K562 (cell line): ENCODE measurements at regions not wholly inside any gene's neighbourhood (a gene's known extent, or its start where the extent isn't known, plus 50 kb on each side); places are given as distances from the start of the nearest gene placed in this dataset.

Experiments used
- ATAC-seq: fragments of 200-7000 bp; cut with Tn5 transposase; 3 replicates; pipeline ENCODE4 v1.9.1; 2020; ENCODE audit warnings: moderate library complexity
- BruUV-seq: library from RNA; stranded (reverse); fragments of 400-500 nt; replicated peaks from 2 replicates; lab custom pipeline; 2021; lab: Mats Ljungman, UMichigan
- CTCF ChIA-PET: fragments of 300-600 bp; formaldehyde crosslinking; extraction: SDS; loops from one replicate; lab custom pipeline; 2021; ENCODE audit warnings: low intra/inter-chr PET ratio; lab: Yijun Ruan, JAX
- POLR2A ChIA-PET: fragments of 300-600, 350-650 bp; sonication (Branson Sonifier 250); formaldehyde crosslinking; extraction: SDS; loops from one replicate; lab custom pipeline; 2021; ENCODE audit warnings: antibody characterized with exemption, inconsistent platforms; lab: Yijun Ruan, JAX
- DNase-seq, 4 experiments: peaks; one replicate each; pipeline versions ENCODE4 v3.0.0 to v3.0.0-alpha.2; 2011 to 2018; ENCODE audit warnings: low spot score in 3 of 4, mixed read lengths in 3 of 4; ENCODE audit errors: extremely low read depth in 1 of 4
- FAIRE-seq: peaks from 2 replicates; lab custom pipeline; 2011; peaks lifted over from hg19 to GRCh38; lab: Jason Lieb, UNC
- H2AFZ ChIP-seq: 2 replicates; pipeline ENCODE4 v1.6.0; 2011; ENCODE audit warnings: low read depth, low read length, control low read depth, inconsistent platforms
- H3K27ac ChIP-seq: fragments of 200-600 bp; 3 replicates; pipeline ENCODE4 v1.8.0; 2011; ENCODE audit warnings: low read depth, mild to moderate bottlenecking, control low read depth, inconsistent platforms, low read length, moderate library complexity, mixed read lengths; ENCODE audit errors: extremely low read depth
- H3K27me3 ChIP-seq, 2 experiments: fragments of 300-600 bp in 1 of 2; 2 replicates in 1 of 2; 3 replicates in 1 of 2; pipeline versions ENCODE4 v1.6.0 to v1.8.0; 2011; ENCODE audit warnings: inconsistent platforms in 2 of 2, low read length in 2 of 2, mild to moderate bottlenecking in 1 of 2, mixed read lengths in 1 of 2, moderate library complexity in 1 of 2; ENCODE audit not compliant: control insufficient read depth in 2 of 2, insufficient read depth in 2 of 2
- H3K36me3 ChIP-seq: fragments of 300-600 bp; 3 replicates; pipeline ENCODE4 v1.8.0; 2011; ENCODE audit warnings: mild to moderate bottlenecking, low read length, inconsistent platforms; ENCODE audit not compliant: control insufficient read depth, insufficient read depth
- H3K4me1 ChIP-seq, 2 experiments: fragments of 200-600 bp in 1 of 2; replicated peaks in 1 of 2; 2 replicates in 1 of 2; 3 replicates in 1 of 2; pipeline versions ENCODE4 v1.5.1 to v1.8.0; 2011; ENCODE audit warnings: inconsistent platforms in 2 of 2, low read length in 2 of 2, mild to moderate bottlenecking in 1 of 2, mixed read lengths in 1 of 2, moderate library complexity in 1 of 2; ENCODE audit not compliant: control insufficient read depth in 2 of 2, insufficient read depth in 2 of 2
- H3K4me2 ChIP-seq: 2 replicates; pipeline ENCODE4 v1.6.1; 2011; ENCODE audit warnings: low read length, control low read depth, inconsistent platforms, mixed read lengths; ENCODE audit not compliant: insufficient read depth
- H3K4me3 ChIP-seq: fragments of 200-600 bp; sonication (generic), shearing (Covaris generic); 2 replicates; pipeline ENCODE4 v1.5.1; 2016; ENCODE audit warnings: control low read depth, inconsistent platforms
- H3K79me2 ChIP-seq: fragments of 200-600 bp; 3 replicates; pipeline ENCODE4 v1.8.0; 2011; ENCODE audit warnings: low read length, inconsistent platforms; ENCODE audit not compliant: control insufficient read depth, insufficient read depth
- H3K9ac ChIP-seq, 2 experiments: 2 replicates each; pipeline versions ENCODE4 v1.6.0 to v1.6.1; 2011; ENCODE audit warnings: low read depth in 2 of 2, low read length in 2 of 2, control low read depth in 1 of 2, inconsistent platforms in 1 of 2, mild to moderate bottlenecking in 1 of 2, mixed read lengths in 1 of 2; ENCODE audit not compliant: insufficient read depth in 1 of 2
- H3K9me1 ChIP-seq: one replicate; pipeline ENCODE4 v1.6.0; 2011; ENCODE audit warnings: inconsistent platforms, mild to moderate bottlenecking, low read length, moderate library complexity; ENCODE audit not compliant: control insufficient read depth, insufficient read depth
- H3K9me3 ChIP-seq: replicated peaks from 2 replicates; pipeline ENCODE4 v1.5.1; 2011; ENCODE audit warnings: low read depth, low read length, inconsistent platforms; ENCODE audit not compliant: control insufficient read depth, insufficient read depth
- H4K20me1 ChIP-seq: replicated peaks from 2 replicates; pipeline ENCODE4 v1.6.1; 2011; ENCODE audit warnings: low read length, inconsistent platforms, mixed read lengths; ENCODE audit not compliant: control insufficient read depth, insufficient read depth
- ATF2 ChIP-seq: sonication (generic); formaldehyde crosslinking; IDR thresholded peaks from 2 replicates; pipeline ENCODE4 v1.8.1; 2022; ENCODE audit warnings: missing genetic modification reagents
- CTCF ChIP-seq, 3 experiments: IDR thresholded peaks in 2 of 3; conservative IDR thresholded peaks in 1 of 3; 2 replicates each; pipeline ENCODE4 v1.5.1; 2011 to 2012; ENCODE audit warnings: low read length in 3 of 3, mild to moderate bottlenecking in 3 of 3, control low read depth in 2 of 3, improper control_type of control experiment in 1 of 3, inconsistent platforms in 1 of 3, low read depth in 1 of 3, mixed read lengths in 1 of 3, moderate library complexity in 1 of 3; ENCODE audit not compliant: insufficient read depth in 2 of 3
- GABPA ChIP-seq: fragments of 200-800 bp; sonication (Bioruptor generic); conservative IDR thresholded peaks from 2 replicates; pipeline ENCODE4 v1.6.1; 2016; ENCODE audit warnings: low read depth, missing genetic modification characterization, missing compliant biosample characterization
- KLF13 ChIP-seq: fragments of 450-650 bp; IDR thresholded peaks from 2 replicates; pipeline ENCODE4 v1.6.1; 2016; ENCODE audit warnings: missing genetic modification characterization, low read depth, mild to moderate bottlenecking, missing compliant biosample characterization, moderate library complexity, borderline replicate concordance
- NR2F6 ChIP-seq: fragments of 450-650 bp; formaldehyde crosslinking; IDR thresholded peaks from 2 replicates; pipeline ENCODE4 v1.4.0; 2020; ENCODE audit warnings: mild to moderate bottlenecking
- SIX5 ChIP-seq, 2 experiments: IDR thresholded peaks; 2 replicates each; pipeline ENCODE4 v1.6.1; 2011; ENCODE audit warnings: low read length in 2 of 2, borderline replicate concordance in 1 of 2, low read depth in 1 of 2, mild to moderate bottlenecking in 1 of 2, moderate library complexity in 1 of 2; ENCODE audit not compliant: insufficient read depth in 1 of 2
- SRSF3 ChIP-seq: fragments of 200-400 bp; formaldehyde crosslinking; IDR thresholded peaks from 2 replicates; pipeline ENCODE4 v1.6.1; 2016; ENCODE audit warnings: mild to moderate bottlenecking, low read length, moderate library complexity; ENCODE audit not compliant: insufficient read depth
- TGIF2 ChIP-seq: sonication (generic); formaldehyde crosslinking; IDR thresholded peaks from 2 replicates; pipeline ENCODE4 v1.8.1; 2022; ENCODE audit warnings: mild to moderate bottlenecking, missing genetic modification reagents, moderate library complexity
- ZBED1 ChIP-seq: IDR thresholded peaks from 2 replicates; pipeline ENCODE4 v1.6.1; 2014
- ZBTB8A ChIP-seq: fragments of 450-650 bp; IDR thresholded peaks from 2 replicates; pipeline ENCODE4 v1.6.1; 2018; ENCODE audit warnings: mild to moderate bottlenecking, moderate library complexity; ENCODE audit not compliant: partially characterized antibody
- ZNF551 ChIP-seq: fragments of 250-450 bp; sonication (Bioruptor Pico); IDR thresholded peaks from 2 replicates; pipeline ENCODE4 v1.5.0; 2021; ENCODE audit warnings: mild to moderate bottlenecking, moderate library complexity
- WGBS: fragments of 100-300 bp; shearing (Covaris generic); methylation state at CpG from one replicate; pipeline ENCODE4 v1.1.6; 2016; ENCODE audit warnings: low coverage, mixed read lengths; ENCODE audit not compliant: insufficient coverage; ENCODE audit errors: missing lambda C conversion rate; 5-methylcytosine and 5-hydroxymethylcytosine counted together
- in situ Hi-C: fragments of 300-500 bp; cut with MboI; formaldehyde crosslinking; loops from 4 replicates; pipeline ENCODE4 v1.15.0; 2018; ENCODE audit warnings: inconsistent platforms, mixed read lengths
- intact Hi-C: fragments of 100-400 bp; cut with micrococcal nuclease; formaldehyde crosslinking; loops from 2 replicates; pipeline ENCODE4 v1.14.2; 2022
- TF ChIP-seq, protein P1 (sequence below): sonication (generic); formaldehyde crosslinking; IDR thresholded peaks from 2 replicates; pipeline ENCODE4 v1.8.1; 2022; ENCODE audit warnings: missing genetic modification reagents

DNA sequence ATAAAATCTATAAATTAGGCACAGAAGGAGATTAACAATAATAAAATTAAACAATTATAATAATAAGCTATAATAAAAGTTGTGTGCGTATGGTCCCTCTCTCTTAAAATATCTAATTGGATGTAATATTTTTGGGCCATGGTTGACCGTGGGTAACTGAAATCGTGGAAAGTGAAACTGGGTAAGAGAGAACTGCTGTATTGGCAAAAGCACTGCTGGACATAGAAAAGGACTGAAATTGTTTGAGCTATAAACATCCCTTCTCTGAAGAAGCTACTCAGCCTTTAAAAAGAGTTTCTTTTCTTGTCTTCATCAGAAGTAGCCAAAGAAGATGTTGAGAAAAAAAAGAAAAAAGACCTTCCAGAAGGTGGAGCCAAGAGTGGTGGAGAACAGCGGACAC, 379.4 kb downstream of the ZNF521 start:
- Histone ChIP-seq H3K9me1 (no peaks in the 10 kb centered on the region), H3K4me1 (no peaks in the 10 kb centered on the region), H3K27me3 (no peaks in the 10 kb centered on the region; a peak in 1 of 5 replicates), H4K20me1 (no peaks in the 10 kb centered on the region), H3K4me2 (no peak overlapping the region), H3K36me3 (no peaks in the 10 kb centered on the region), H3K9ac (no peak overlapping the region), H2AFZ (no peak overlapping the region), H3K4me3 (no peak overlapping the region), H3K9me3 (no peaks in the 10 kb centered on the region), H3K79me2 (no peaks in the 10 kb centered on the region), H3K27ac (no peak overlapping the region)
- POLR2A ChIA-PET, result no interaction called here
- ATAC-seq, result no peak
- in situ Hi-C loops, result no loop called here
- 3% methylated on average over 4 of the region's 4 CpGs for WGBS
- BruUV-seq, result no TSS peak
- no peak for DNase-seq
- no peak for FAIRE-seq
- CTCF ChIA-PET, result interaction anchor here (0.6 kb wide), 2 partner anchors 90 to 922 kb away, joined by 3 to 4 read pairs; no protein-coding TSS in a partner anchor
- no peak for TF ChIP-seq GABPA (tag)
- intact Hi-C loops, result no loop called here

GRCh38 chr18:24974431-24974830, 377.5 kb downstream of the ZNF521 start:
- Histone ChIP-seq H3K36me3 (no peaks in the 10 kb centered on the region), H3K27ac (no peak overlapping the region), H3K9me3 (no peaks in the 10 kb centered on the region), H2AFZ (no peak overlapping the region), H3K79me2 (no peaks in the 10 kb centered on the region), H3K4me2 (no peak overlapping the region), H3K4me3 (no peak overlapping the region), H3K27me3 (no peaks in the 10 kb centered on the region; a peak in 1 of 5 replicates), H4K20me1 (no peaks in the 10 kb centered on the region), H3K9me1 (no peaks in the 10 kb centered on the region), H3K4me1 (no peaks in the 10 kb centered on the region), H3K9ac (no peak overlapping the region)
- no peak for ATAC-seq
- in situ Hi-C loops, result no loop called here
- no peak for DNase-seq
- BruUV-seq, result no TSS peak
- 0% methylated on average over 2 of the region's 2 CpGs for WGBS
- CTCF ChIA-PET, result no interaction called here
- FAIRE-seq, result no peak
- intact Hi-C loops, result no loop called here
- POLR2A ChIA-PET, result no interaction called here
- TF ChIP-seq ZBTB8A (no peak), ZNF551 (CRISPR knock-in tag) (no peak), ATF2 (CRISPR knock-in tag) (no peak), SIX5 (IDR thresholded peaks at IDR 0.05; ENCODE audit: borderline replicate concordance in 1 of 2, insufficient read depth in 1 of 2, low read depth in 1 of 2, low read length in 2 of 2) (no peak), ZBED1 (no peak), CTCF (IDR thresholded peaks at IDR 0.05 in 2 of 3, conservative IDR thresholded peaks at IDR 0.05 in 1 of 3; ENCODE audit: insufficient read depth in 2 of 3, low read depth in 1 of 3, low read length in 3 of 3) (no peak), KLF13 (tag) (no peak), NR2F6 (CRISPR knock-in tag) (no peak), TGIF2 (CRISPR knock-in tag) (no peak), SRSF3 (no peak)
- TF ChIP-seq, protein P1, sequence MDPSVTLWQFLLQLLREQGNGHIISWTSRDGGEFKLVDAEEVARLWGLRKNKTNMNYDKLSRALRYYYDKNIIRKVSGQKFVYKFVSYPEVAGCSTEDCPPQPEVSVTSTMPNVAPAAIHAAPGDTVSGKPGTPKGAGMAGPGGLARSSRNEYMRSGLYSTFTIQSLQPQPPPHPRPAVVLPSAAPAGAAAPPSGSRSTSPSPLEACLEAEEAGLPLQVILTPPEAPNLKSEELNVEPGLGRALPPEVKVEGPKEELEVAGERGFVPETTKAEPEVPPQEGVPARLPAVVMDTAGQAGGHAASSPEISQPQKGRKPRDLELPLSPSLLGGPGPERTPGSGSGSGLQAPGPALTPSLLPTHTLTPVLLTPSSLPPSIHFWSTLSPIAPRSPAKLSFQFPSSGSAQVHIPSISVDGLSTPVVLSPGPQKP (CRISPR knock-in tag), result no peak
